ENCODE measurements at regions not wholly inside any gene's neighbourhood (a gene's known extent, or its start where the extent isn't known, plus 50 kb on each side); places are given as distances from the start of the nearest gene placed in this dataset.

DNA sequence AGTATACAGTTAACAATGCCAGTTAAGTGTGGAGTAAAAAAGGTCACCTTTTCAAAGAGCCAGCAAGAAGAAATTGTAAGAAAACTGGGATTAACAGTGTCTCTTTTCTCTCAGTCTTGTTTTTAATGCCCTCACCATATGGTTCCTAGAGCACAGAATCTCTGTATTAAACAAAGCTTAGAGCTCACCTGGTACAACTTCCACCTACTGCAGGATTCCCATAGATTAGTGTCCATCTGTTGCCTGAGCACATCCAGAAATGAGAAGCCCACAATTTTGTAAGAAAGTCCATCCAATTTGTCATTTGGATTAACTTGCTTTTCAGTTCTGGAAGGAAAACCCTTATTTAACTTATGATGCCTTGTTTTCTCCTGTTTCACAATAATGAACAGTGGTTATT lies 1037.1 kb downstream of the STPG2 start:
- TF ChIP-seq, protein P1, sequence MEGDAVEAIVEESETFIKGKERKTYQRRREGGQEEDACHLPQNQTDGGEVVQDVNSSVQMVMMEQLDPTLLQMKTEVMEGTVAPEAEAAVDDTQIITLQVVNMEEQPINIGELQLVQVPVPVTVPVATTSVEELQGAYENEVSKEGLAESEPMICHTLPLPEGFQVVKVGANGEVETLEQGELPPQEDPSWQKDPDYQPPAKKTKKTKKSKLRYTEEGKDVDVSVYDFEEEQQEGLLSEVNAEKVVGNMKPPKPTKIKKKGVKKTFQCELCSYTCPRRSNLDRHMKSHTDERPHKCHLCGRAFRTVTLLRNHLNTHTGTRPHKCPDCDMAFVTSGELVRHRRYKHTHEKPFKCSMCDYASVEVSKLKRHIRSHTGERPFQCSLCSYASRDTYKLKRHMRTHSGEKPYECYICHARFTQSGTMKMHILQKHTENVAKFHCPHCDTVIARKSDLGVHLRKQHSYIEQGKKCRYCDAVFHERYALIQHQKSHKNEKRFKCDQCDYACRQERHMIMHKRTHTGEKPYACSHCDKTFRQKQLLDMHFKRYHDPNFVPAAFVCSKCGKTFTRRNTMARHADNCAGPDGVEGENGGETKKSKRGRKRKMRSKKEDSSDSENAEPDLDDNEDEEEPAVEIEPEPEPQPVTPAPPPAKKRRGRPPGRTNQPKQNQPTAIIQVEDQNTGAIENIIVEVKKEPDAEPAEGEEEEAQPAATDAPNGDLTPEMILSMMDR (IDR thresholded peaks at IDR 0.05; ENCODE audit: unreplicated experiment in 3 of 3): no peak
- H3K9me3 Mint-ChIP-seq: no peaks in the 10 kb centered on the region
- H3K4me1 Mint-ChIP-seq: peaks cover 5% of the 10 kb centered on the region
- H3K4me3 Mint-ChIP-seq: no peak overlapping the region
- no peaks in the 10 kb centered on the region for H3K36me3 Mint-ChIP-seq (ENCODE audit: low read depth)
- H3K27ac Mint-ChIP-seq: no peak overlapping the region
- no peaks in the 10 kb centered on the region for H3K27me3 Mint-ChIP-seq (ENCODE audit: low read depth)

DNA sequence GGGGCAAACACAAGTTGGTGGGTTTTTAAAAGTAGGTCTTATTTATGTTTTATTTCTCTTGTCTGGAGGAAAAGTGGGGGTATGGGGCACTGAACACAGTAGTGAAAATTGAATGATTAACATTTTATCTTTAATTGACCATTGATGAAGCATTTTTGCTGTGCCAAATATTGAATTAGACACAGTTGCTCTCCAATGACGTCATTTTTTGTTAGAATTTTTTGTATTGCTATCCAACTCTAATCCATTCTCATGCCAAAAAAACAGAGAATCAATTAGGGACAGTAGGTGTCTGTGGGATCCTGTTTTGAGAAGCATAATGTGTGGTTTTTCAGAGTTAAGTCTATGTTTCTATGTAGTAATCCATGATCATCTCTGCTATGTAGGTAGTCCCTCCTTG lies 1032.8 kb downstream of the STPG2 start:
- TF ChIP-seq, protein P1 (IDR thresholded peaks at IDR 0.05; ENCODE audit: unreplicated experiment in 3 of 3): no peak
- H3K9me3 Mint-ChIP-seq: no peaks in the 10 kb centered on the region
- no peaks in the 10 kb centered on the region for H3K36me3 Mint-ChIP-seq (ENCODE audit: low read depth)
- H3K4me1 Mint-ChIP-seq: no peaks in the 10 kb centered on the region
- H3K4me3 Mint-ChIP-seq: no peak overlapping the region
- no peak overlapping the region for H3K27ac Mint-ChIP-seq
- no peaks in the 10 kb centered on the region for H3K27me3 Mint-ChIP-seq (ENCODE audit: low read depth)

DNA sequence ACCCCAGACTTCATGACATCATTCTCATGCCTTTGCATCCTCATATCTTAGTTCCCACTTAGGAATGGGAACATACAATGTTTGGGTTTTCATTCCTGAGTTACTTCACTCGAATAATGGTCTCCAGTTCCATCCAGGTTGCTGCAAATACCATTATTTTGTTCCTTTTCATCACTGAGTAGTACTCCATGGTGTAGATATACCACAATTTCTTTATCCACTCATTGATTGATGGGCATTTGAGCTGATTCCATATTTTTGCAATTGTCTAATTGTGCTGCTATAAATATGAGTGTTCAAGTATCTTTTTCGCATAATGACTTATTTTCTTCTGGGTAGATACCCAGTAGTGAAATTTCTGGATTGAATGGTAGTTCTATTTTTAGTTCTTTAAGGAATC lies 1026.8 kb downstream of the STPG2 start:
- no peaks in the 10 kb centered on the region for H3K36me3 Mint-ChIP-seq (ENCODE audit: low read depth)
- TF ChIP-seq, protein P1 (IDR thresholded peaks at IDR 0.05; ENCODE audit: unreplicated experiment in 3 of 3): no peak

GRCh38 chr4:97121493-97121892 lies 1021.8 kb downstream of the STPG2 start:
- TF ChIP-seq, protein P1 (IDR thresholded peaks at IDR 0.05; ENCODE audit: unreplicated experiment in 3 of 3): no peak
- Mint-ChIP-seq H3K36me3 (ENCODE audit: low read depth) (no peaks in the 10 kb centered on the region), H3K27me3 (ENCODE audit: low read depth) (no peaks in the 10 kb centered on the region), H3K9me3 (peaks cover 15% of the 10 kb centered on the region), H3K4me1 (no peaks in the 10 kb centered on the region), H3K27ac (no peak overlapping the region), H3K4me3 (no peak overlapping the region)

More for the DNA sequence above, 1026.8 kb downstream of the STPG2 start:
- H3K27me3 Mint-ChIP-seq (ENCODE audit: low read depth): no peaks in the 10 kb centered on the region
- H3K9me3 Mint-ChIP-seq: peaks cover 7% of the 10 kb centered on the region
- H3K4me1 Mint-ChIP-seq: no peaks in the 10 kb centered on the region
- no peak overlapping the region for H3K27ac Mint-ChIP-seq
- H3K4me3 Mint-ChIP-seq: no peak overlapping the region

- TF ChIP-seq, protein P1 (IDR thresholded peaks at IDR 0.05; ENCODE audit: unreplicated experiment in 3 of 3): no peak
- no peaks in the 10 kb centered on the region for H3K27me3 Mint-ChIP-seq (ENCODE audit: low read depth)
- H3K4me3 Mint-ChIP-seq: no peak overlapping the region
- no peak overlapping the region for H3K27ac Mint-ChIP-seq
- no peaks in the 10 kb centered on the region for H3K4me1 Mint-ChIP-seq
- no peaks in the 10 kb centered on the region for H3K36me3 Mint-ChIP-seq (ENCODE audit: low read depth)
- peaks cover 13% of the 10 kb centered on the region for H3K9me3 Mint-ChIP-seq
These were observed 1019.7 kb downstream of the STPG2 start for GRCh38 chr4:97123573-97123972.

DNA sequence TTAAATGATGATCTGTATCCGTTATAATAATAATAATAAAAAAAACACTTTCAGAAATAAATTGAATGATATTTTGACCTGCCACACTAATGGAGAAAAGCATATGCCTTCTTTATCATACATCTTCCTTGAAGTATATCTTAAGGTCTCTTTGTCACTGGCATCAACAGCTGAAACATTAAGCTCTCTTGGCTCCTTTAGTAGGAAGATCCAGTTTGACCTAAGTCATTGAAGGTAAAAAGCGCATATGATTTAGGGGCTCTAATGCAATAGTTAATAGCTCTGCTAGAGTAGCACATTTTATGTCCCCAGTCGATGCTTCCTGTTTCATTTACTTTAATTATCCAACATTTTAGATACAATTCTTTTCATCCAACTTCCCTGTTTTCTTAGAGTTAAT lies 1010.8 kb downstream of the STPG2 start:
- no peaks in the 10 kb centered on the region for H3K4me1 Mint-ChIP-seq
- H3K4me3 Mint-ChIP-seq: no peak overlapping the region
- peaks cover 5% of the 10 kb centered on the region for H3K9me3 Mint-ChIP-seq
- TF ChIP-seq, protein P1 (IDR thresholded peaks at IDR 0.05; ENCODE audit: unreplicated experiment in 3 of 3): no peak
- H3K27me3 Mint-ChIP-seq (ENCODE audit: low read depth): no peaks in the 10 kb centered on the region
- no peaks in the 10 kb centered on the region for H3K36me3 Mint-ChIP-seq (ENCODE audit: low read depth)
- no peak overlapping the region for H3K27ac Mint-ChIP-seq
